Neural progenitor cell (in vitro differentiated cells): ENCODE measurements at regions not wholly inside any gene's neighbourhood (a gene's known extent, or its start where the extent isn't known, plus 50 kb on each side); places are given as distances from the start of the nearest gene placed in this dataset.

Experiments
- DNase-seq: peaks from one replicate; pipeline ENCODE4 v3.0.0-alpha.2; 2016; ENCODE audit warnings: low spot score
- H2AFZ ChIP-seq: fragments of 200-600 bp; sonication (generic); replicated peaks from 2 replicates; pipeline ENCODE4 v1.6.1; 2016; ENCODE audit warnings: antibody characterized with exemption
- H3F3A ChIP-seq: fragments of 200-600 bp; sonication (generic); 2 replicates; pipeline ENCODE4 v1.6.1; 2016; ENCODE audit warnings: antibody characterized with exemption, low read depth
- H3K27ac ChIP-seq: fragments of 200-600 bp; sonication (generic); 2 replicates; pipeline ENCODE4 v1.5.1; 2016; ENCODE audit warnings: mild to moderate bottlenecking
- H3K27me3 ChIP-seq: fragments of 200-600 bp; sonication (generic); 2 replicates; pipeline ENCODE4 v1.6.1; 2016; ENCODE audit warnings: mild to moderate bottlenecking, moderate library complexity
- H3K36me3 ChIP-seq: fragments of 200-600 bp; sonication (generic); 2 replicates; pipeline ENCODE4 v1.5.1; 2016
- H3K4me1 ChIP-seq: fragments of 200-600 bp; sonication (generic); 2 replicates; pipeline ENCODE4 v1.6.1; 2016; ENCODE audit warnings: mixed run types
- H3K4me2 ChIP-seq: fragments of 200-600 bp; sonication (generic); 2 replicates; pipeline ENCODE4 v1.6.1; 2016
- H3K4me3 ChIP-seq: fragments of 200-600 bp; sonication (generic); 2 replicates; pipeline ENCODE4 v1.5.1; 2016
- H3K79me2 ChIP-seq: fragments of 200-600 bp; sonication (generic); 2 replicates; pipeline ENCODE4 v1.6.1; 2016; ENCODE audit warnings: low read depth
- H3K9ac ChIP-seq: fragments of 200-600 bp; sonication (generic); 2 replicates; pipeline ENCODE4 v1.6.1; 2016
- H3K9me3 ChIP-seq: fragments of 200-600 bp; sonication (generic); 2 replicates; pipeline ENCODE4 v1.5.1; 2016; ENCODE audit warnings: low read depth
- H4K20me1 ChIP-seq: fragments of 200-600 bp; sonication (generic); 2 replicates; pipeline ENCODE4 v1.6.1; 2016; ENCODE audit warnings: low read depth
- H3K27ac Mint-ChIP-seq: 3 replicates; pipeline ENCODE4 v1.8.0; 2021; ENCODE audit warnings: mixed read lengths
- H3K27me3 Mint-ChIP-seq: 2 replicates; pipeline ENCODE4 v1.8.0; 2022; ENCODE audit warnings: low read depth, mild to moderate bottlenecking, inconsistent platforms, moderate library complexity, mixed read lengths; ENCODE audit not compliant: insufficient read depth
- H3K36me3 Mint-ChIP-seq: 3 replicates; pipeline ENCODE4 v1.8.0; 2021; ENCODE audit warnings: mixed read lengths
- H3K4me1 Mint-ChIP-seq: 3 replicates; pipeline ENCODE4 v1.8.0; 2021; ENCODE audit warnings: mixed read lengths
- H3K4me3 Mint-ChIP-seq: 3 replicates; pipeline ENCODE4 v1.8.0; 2021; ENCODE audit warnings: mild to moderate bottlenecking, moderate library complexity, mixed read lengths
- H3K9me3 Mint-ChIP-seq: 3 replicates; pipeline ENCODE4 v1.8.0; 2020; ENCODE audit warnings: mixed read lengths
- EZH2 ChIP-seq: fragments of 200-600 bp; sonication (generic); IDR thresholded peaks from 2 replicates; pipeline ENCODE4 v1.6.1; 2017; ENCODE audit warnings: antibody characterized with exemption, mild to moderate bottlenecking, moderate library complexity
- EZH2phosphoT487 ChIP-seq: fragments of 200-600 bp; sonication (generic); IDR thresholded peaks from 2 replicates; pipeline ENCODE4 v1.6.1; 2017; ENCODE audit warnings: antibody characterized with exemption
- TF ChIP-seq, protein P1 (sequence below): fragments of 200-600 bp; sonication (generic); IDR thresholded peaks from 2 replicates; pipeline ENCODE4 v1.5.1; 2017; ENCODE audit warnings: antibody characterized with exemption, mild to moderate bottlenecking

DNA sequence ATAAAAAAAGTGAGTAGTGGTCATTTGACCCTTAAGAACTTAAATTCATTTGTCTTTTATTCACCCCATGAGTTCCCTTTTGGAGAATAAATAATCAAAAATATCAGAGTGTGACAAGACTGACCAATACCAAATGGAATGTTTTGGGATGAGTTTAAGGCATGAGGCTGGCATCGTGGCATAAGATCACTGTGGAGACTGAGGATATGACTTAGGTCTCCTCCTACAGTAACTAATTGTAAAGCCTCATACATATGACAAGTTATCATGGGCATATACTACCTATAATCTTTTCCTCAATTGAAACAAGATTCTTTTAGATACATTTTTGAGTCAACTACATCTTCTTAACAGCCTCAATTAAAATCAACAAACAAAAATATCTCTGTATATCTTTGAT, 782.0 kb downstream of the SLITRK1 start:
- Histone ChIP-seq H3K36me3 (no peaks in the 10 kb centered on the region), H3K27ac (no peak overlapping the region), H3F3A (no peaks in the 10 kb centered on the region), H2AFZ (no peak overlapping the region), H3K4me2 (no peak overlapping the region), H4K20me1 (no peaks in the 10 kb centered on the region), H3K9ac (no peak overlapping the region), H3K4me3 (no peak overlapping the region), H3K9me3 (no peaks in the 10 kb centered on the region), H3K79me2 (no peaks in the 10 kb centered on the region), H3K4me1 (no peaks in the 10 kb centered on the region), H3K27me3 (no peaks in the 10 kb centered on the region)
- no peak overlapping the region for H3K4me3 Mint-ChIP-seq
- H3K27me3 Mint-ChIP-seq: no peaks in the 10 kb centered on the region
- no peaks in the 10 kb centered on the region for H3K4me1 Mint-ChIP-seq
- no peak for DNase-seq
- H3K9me3 Mint-ChIP-seq: no peaks in the 10 kb centered on the region
- TF ChIP-seq EZH2phosphoT487 (no peak), EZH2 (no peak)
- TF ChIP-seq, protein P1, sequence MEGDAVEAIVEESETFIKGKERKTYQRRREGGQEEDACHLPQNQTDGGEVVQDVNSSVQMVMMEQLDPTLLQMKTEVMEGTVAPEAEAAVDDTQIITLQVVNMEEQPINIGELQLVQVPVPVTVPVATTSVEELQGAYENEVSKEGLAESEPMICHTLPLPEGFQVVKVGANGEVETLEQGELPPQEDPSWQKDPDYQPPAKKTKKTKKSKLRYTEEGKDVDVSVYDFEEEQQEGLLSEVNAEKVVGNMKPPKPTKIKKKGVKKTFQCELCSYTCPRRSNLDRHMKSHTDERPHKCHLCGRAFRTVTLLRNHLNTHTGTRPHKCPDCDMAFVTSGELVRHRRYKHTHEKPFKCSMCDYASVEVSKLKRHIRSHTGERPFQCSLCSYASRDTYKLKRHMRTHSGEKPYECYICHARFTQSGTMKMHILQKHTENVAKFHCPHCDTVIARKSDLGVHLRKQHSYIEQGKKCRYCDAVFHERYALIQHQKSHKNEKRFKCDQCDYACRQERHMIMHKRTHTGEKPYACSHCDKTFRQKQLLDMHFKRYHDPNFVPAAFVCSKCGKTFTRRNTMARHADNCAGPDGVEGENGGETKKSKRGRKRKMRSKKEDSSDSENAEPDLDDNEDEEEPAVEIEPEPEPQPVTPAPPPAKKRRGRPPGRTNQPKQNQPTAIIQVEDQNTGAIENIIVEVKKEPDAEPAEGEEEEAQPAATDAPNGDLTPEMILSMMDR: no peak
- H3K36me3 Mint-ChIP-seq: no peaks in the 10 kb centered on the region
- no peak overlapping the region for H3K27ac Mint-ChIP-seq

- Mint-ChIP-seq H3K4me1 (peaks cover 8% of the 10 kb centered on the region), H3K36me3 (no peaks in the 10 kb centered on the region), H3K27me3 (peaks cover 2% of the 10 kb centered on the region), H3K27ac (no peak overlapping the region), H3K9me3 (peaks cover 6% of the 10 kb centered on the region), H3K4me3 (no peak overlapping the region)
- H3K4me2 ChIP-seq: no peak overlapping the region
- no peaks in the 10 kb centered on the region for H3K9me3 ChIP-seq
- no peaks in the 10 kb centered on the region for H3F3A ChIP-seq
- H3K4me3 ChIP-seq: no peak overlapping the region
- no peaks in the 10 kb centered on the region for H3K4me1 ChIP-seq
- H4K20me1 ChIP-seq: no peaks in the 10 kb centered on the region
- DNase-seq: no peak
- no peak for TF ChIP-seq EZH2
- no peak for TF ChIP-seq EZH2phosphoT487
- TF ChIP-seq, protein P1: no peak
- no peak overlapping the region for H3K9ac ChIP-seq
- H3K27ac ChIP-seq: no peak overlapping the region
- no peaks in the 10 kb centered on the region for H3K27me3 ChIP-seq
- no peaks in the 10 kb centered on the region for H3K79me2 ChIP-seq
- no peak overlapping the region for H2AFZ ChIP-seq
- no peaks in the 10 kb centered on the region for H3K36me3 ChIP-seq
These were observed 793.4 kb downstream of the SLITRK1 start for GRCh38 chr13:83088858-83089257.

DNA sequence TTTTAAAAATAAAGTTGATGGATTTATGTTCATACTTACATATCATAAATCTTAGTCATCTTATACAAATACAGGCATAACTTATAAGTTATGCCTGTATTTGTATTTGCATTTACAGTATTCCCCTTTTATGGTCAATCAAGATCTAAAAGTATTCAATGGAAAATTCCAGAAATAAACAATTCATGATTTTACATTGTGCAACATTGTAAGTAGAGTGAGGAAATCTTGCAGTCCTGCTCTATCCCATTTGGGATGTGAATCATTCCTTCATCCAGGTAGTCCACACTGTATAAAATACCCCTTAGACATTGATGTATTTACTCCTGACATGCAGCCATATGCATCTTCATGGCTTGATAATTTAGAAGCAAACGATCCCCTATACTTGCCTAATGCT, 795.3 kb downstream of the SLITRK1 start:
- no peaks in the 10 kb centered on the region for H3F3A ChIP-seq
- no peak overlapping the region for H3K27ac ChIP-seq
- H4K20me1 ChIP-seq: no peaks in the 10 kb centered on the region
- Mint-ChIP-seq H3K4me3 (no peak overlapping the region), H3K36me3 (no peaks in the 10 kb centered on the region), H3K27ac (no peak overlapping the region), H3K27me3 (peaks cover 2% of the 10 kb centered on the region), H3K4me1 (peaks cover 2% of the 10 kb centered on the region), H3K9me3 (peaks cover 6% of the 10 kb centered on the region)
- TF ChIP-seq, protein P1: no peak
- TF ChIP-seq EZH2phosphoT487: no peak
- TF ChIP-seq EZH2: no peak
- H3K4me1 ChIP-seq: no peaks in the 10 kb centered on the region
- no peak for DNase-seq
- H2AFZ ChIP-seq: no peak overlapping the region
- H3K27me3 ChIP-seq: no peaks in the 10 kb centered on the region
- H3K4me2 ChIP-seq: no peak overlapping the region
- no peaks in the 10 kb centered on the region for H3K79me2 ChIP-seq
- no peaks in the 10 kb centered on the region for H3K36me3 ChIP-seq
- H3K9me3 ChIP-seq: no peaks in the 10 kb centered on the region
- no peak overlapping the region for H3K4me3 ChIP-seq
- H3K9ac ChIP-seq: no peak overlapping the region
